GM18519 (cell line): ENCODE measurements at regions not wholly inside any gene's neighbourhood (a gene's known extent, or its start where the extent isn't known, plus 50 kb on each side); places are given as distances from the start of the nearest gene placed in this dataset.

Experiments
- ATAC-seq: cut with Tn5 transposase; IDR thresholded peaks from one replicate; pipeline ENCODE4 v1.9.1; 2021; ENCODE audit warnings: mild to moderate bottlenecking, moderate library complexity; ENCODE audit not compliant: unreplicated experiment, low FRiP score

DNA sequence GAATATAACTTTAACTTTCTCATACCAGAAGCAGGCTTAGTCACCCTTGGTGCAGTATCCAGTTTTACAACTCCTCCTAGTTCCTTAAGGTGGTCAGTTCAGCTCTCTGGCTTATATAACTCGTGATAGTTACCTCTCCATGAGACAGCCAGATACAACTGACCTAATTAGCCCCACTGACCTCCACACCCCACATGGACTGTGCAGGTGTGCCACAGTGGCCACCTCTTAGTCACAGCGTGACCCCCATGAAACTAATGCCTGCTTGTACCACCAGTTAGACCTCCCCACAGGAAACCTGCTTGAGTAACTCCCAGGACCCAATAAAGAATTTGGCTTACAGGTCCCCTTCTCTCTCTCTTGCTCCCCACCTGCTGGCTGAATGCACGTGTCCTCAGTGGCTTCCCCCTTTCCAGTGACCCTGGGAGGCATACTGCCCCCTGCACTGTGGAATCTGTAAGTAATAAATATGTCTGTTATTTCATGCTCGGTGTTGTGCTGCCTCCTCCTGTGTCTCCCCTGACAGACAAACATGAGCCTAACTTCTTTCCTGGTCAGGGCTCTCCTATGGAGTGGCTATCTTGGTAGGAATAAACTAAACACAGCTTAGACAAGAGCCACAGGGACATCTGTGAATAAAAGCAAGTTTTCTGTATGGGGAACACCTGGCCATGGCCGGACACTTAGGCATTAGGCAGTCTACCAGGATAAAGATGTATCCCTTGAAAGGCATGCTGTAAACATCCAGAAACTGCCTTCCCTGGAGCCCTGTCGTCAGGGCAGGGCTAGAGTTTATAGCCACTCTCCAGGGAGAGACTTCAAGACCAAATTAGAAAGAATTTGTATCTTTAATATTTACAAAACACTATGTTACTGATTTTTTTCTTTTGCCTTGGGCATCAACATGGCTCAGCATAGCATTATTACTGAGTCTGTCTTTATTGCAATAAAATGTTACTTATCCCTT is 209.7 kb upstream of the BOD1L1 start:
- no peak for ATAC-seq

DNA sequence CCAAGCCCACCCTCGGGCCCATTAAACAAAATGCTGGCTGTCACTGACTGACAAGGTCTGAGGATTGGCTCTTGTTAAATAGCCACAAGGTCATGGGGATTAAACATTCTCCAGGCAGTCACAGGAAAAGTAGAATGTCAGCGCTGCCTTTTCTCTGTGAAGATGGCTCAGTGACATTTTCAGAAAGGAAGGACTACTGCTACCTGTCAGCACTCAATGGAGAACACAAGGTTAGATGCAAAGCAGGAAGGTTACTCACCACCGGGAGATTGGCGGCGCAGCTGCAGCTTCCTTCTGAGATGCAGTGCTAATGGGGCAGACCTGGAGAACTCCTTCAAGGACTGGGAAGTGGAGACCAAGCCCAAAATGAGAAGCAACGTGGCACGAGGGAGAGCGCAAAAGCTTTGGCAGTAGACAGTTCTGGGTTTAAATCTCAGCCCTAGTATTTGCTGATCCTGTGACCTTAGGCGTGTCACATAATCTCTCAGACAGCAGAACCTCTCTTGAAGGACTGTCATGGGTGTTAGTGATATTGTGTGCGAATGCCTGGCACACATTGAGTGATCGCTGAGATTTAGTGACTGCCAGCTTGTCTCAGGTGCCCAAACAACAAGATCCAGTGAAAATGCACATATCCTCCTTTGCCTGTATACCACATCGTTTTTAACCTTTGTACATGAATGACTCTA is 213.1 kb upstream of the BOD1L1 start:
- ATAC-seq: no peak

DNA sequence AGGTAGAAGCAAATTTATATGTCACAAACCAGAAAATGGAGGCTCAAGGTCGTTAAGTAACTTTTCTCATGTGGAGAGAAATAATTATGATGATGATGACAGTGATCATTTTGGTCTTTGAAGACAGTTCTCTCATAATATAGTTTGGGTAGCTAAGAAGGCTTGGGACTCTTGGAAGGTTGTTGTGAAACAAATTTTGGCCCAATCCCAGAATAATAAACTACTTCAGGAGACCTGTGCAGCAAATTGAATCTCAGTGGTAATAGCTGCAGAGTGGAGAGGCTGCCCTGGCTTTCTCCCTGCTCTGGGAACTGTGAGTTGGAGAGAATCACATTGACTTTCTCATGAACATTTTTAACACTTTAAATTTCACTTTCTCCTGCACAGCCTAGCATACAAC is 217.2 kb upstream of the BOD1L1 start:
- ATAC-seq: no peak

DNA sequence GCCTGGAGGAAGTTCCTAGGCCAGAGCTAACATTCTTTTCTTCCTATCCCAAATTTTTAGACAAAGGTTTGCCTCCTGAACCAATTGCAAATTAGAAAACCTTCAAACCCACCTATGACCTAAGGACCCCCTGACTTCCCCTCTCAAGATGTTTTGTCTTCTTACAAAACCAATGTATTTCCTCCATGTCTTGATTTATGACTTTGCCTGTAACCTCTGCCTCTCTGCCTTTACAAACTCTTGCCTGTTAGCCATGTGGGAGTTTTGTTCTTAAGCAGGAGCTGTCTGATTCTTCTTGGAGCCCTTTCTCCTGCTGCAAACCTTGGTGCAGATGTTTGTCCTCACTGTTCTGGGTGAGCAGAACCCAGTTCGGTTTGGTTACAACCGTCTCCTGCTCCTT is 222.3 kb upstream of the BOD1L1 start:
- ATAC-seq: no peak

GRCh38 chr4:13851085-13851940 is 223.8 kb upstream of the BOD1L1 start:
- no peak for ATAC-seq

DNA sequence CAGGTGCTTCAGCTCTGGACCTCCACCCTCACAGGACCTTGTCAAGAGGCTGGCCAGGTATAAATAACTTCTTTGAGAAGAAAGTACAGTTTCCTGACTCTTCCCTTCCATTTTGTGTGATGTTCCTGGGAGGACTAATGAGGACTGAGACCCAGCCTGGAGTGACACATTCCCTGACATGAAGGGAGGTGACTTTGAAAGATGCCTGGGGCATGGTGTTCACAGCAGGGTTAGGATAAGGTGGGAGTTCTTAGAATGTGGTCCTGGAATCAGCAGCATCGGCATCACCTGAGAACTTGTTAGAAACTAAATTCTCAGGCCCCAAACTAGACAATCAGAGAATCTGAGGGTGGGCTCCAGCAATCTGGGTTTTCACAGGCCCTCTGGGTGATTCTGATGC is 224.9 kb upstream of the BOD1L1 start:
- no peak for ATAC-seq

DNA sequence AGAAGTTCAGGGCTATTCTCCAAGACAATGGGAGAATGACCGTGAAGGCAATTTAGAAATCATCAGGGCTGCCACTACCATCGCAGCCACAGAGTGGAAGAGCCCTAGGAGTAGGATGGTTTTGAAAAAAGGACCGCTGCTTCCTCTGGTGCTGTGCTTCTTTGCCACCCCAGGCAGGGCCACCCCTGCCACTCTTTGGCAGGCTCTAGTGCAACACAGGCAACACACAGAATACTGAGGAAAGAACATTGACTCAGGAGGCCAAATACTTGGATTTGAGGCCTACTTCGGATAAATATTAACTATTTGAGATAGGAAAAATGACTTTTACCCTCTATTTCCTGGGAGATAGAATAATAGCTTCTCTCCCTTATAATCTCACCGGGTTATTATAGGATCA is 228.9 kb upstream of the BOD1L1 start:
- no peak for ATAC-seq

GRCh38 chr4:13857397-13857796 is 229.9 kb upstream of the BOD1L1 start:
- ATAC-seq: no peak

GRCh38 chr4:13857800-13858199 is 230.3 kb upstream of the BOD1L1 start:
- ATAC-seq: no peak

- ATAC-seq: no peak
These were observed 231.9 kb upstream of the BOD1L1 start for GRCh38 chr4:13859423-13859822.

DNA sequence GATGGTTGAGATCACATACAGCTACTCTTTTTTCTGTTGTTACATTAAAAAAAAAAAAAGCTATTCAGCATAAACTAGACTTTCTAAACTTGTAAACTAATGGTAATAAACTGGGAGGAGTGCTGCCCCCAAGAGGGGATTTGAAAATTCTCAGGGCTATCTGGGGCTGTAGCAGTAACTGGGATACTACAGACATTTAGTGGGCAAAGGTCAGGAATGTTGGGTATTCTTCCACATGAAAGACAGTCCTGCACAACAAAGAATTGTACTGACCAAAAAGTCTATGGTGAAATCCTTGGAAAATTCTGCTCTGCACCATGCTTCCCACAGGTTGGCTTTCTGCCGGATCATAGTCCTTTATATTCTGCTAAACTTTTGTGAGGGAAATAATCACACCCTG is 232.6 kb upstream of the BOD1L1 start:
- no peak for ATAC-seq

DNA sequence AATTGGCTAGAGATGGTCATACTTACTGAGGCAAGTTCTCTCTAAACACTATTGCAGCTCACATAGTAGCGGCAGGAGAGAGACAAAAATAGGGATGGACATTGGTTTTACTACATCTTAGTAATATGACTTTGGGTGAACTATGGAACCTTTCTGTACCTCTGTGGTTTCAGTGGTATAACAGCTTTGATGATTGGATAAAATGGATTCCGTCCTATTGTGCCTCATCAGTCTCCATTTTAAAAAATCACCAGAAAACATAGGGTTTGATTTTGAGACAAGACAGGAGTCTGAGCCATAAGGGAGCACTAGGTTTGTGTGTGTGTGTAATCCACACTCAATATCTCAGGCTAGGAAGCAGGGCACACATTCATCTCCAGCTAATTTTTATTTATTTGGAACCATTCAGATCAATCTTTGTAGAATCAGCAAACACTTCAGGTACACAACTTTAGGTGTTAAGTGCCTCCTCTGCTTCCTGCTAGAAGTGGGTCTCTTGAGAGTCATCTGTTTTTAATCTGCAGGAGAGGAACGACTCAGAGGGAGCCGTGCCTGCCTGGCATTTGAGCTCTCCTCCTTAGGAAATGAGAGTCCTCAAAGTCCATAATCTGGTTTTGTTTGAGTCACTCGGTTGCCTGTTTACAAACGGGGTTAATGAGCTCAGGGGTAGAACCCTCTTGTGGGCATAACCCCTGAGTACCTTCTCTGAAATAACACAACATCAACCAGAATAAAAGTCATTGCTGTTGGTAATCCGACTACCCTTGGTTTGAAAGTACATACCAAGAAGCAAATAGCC is 238.5 kb upstream of the BOD1L1 start:
- ATAC-seq: no peak

DNA sequence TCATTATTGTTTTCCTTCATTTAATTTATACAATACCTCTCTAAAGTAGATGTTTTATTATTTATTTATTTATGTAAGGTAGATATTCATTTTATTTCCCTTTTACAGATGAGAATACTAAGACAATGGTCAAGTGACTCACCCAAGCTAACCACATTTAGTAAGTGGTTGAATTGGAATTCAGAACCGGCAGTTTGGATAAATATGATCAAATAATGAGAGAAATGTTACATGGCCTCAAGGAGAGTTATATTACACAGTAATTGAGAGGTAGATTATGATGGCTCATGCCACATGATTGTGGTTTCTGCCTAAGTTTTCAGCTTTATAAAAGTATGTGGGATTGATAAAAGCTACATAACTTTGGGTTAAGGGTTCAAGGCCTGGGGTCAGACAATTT is 239.4 kb upstream of the BOD1L1 start:
- ATAC-seq: no peak

- ATAC-seq: no peak
These were observed 244.6 kb upstream of the BOD1L1 start for GRCh38 chr4:13872155-13872554.

- ATAC-seq: no peak
These were observed 245.4 kb upstream of the BOD1L1 start for GRCh38 chr4:13872955-13873354.

DNA sequence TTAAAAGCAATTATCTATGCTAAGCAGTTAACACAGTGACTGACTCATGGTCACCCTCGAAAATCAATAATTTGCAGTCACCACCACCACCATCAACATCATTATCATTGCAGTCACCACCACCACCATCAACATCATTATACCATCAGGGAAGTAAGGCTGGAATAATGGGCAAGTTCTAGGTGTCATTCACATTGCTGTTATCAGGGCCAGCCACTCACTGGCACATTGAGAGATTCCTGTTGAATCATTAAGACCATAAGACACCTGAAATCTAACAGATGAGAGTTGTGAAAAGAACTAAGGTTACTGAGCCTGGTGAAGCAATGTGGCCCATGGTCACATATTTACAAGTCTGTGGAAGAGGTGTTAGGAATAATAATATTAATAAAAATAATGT is 247.7 kb upstream of the BOD1L1 start:
- ATAC-seq: no peak

- ATAC-seq: no peak
These were observed 248.6 kb upstream of the BOD1L1 start for GRCh38 chr4:13876131-13876530.

GRCh38 chr4:13876940-13877339 is 249.4 kb upstream of the BOD1L1 start:
- no peak for ATAC-seq

GRCh38 chr4:13877626-13878025 is 250.1 kb upstream of the BOD1L1 start:
- no peak for ATAC-seq

DNA sequence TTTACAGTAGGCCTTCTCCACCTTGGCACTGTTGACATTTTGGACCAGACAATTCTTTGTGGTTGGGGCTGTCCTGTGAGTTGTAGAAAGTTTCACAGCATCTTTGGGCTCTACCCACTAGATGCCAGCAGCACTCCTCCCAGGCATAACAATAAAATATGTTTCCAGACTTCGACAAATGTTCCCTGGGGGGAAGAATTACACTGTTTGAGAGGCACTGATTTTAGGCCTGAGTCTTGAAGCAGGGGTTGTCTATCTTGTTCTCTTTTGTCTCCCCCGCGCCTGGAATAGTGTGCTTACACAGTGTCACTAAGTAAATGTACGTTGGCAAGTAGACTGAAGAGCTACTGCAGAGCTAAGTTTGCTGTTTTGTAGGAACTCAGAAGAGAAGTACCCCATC is 254.4 kb upstream of the BOD1L1 start:
- no peak for ATAC-seq
